ENCODE measurements at regions not wholly inside any gene's neighbourhood (a gene's known extent, or its start where the extent isn't known, plus 50 kb on each side); places are given as distances from the start of the nearest gene placed in this dataset.

- TF ChIP-seq CTCF (conservative IDR thresholded peaks at IDR 0.05) (no peak), ZFX (IDR thresholded peaks at IDR 0.05) (no peak)
Measured at GRCh38 chr10:57786331-57786730, 481.4 kb downstream of the IPMK start.
